ENCODE measurements at regions not wholly inside any gene's neighbourhood (a gene's known extent, or its start where the extent isn't known, plus 50 kb on each side); places are given as distances from the start of the nearest gene placed in this dataset.

- peaks cover 19% of the 10 kb centered on the region for H3K4me1 Mint-ChIP-seq
- H3K27ac ChIP-seq (ENCODE audit: low read depth in 1 of 2, low read length in 2 of 2) = no peak overlapping the region
- intact Hi-C loops (cut with micrococcal nuclease) = no loop called here
- H3K27me3 ChIP-seq (ENCODE audit: control insufficient read depth in 2 of 2, insufficient read depth in 2 of 2, low read length in 2 of 2) = no peaks in the 10 kb centered on the region
- no CpG with 5 or more reads among the region's 2 CpGs for WGBS (ENCODE audit: insufficient coverage)
- no peak overlapping the region for H3K4me2 ChIP-seq (replicated peaks; ENCODE audit: extremely low read depth, low read length, poor library complexity, severe bottlenecking)
- no peak overlapping the region for H2AFZ ChIP-seq (ENCODE audit: insufficient read depth, low read depth, low read length, poor library complexity, severe bottlenecking)
- no peaks in the 10 kb centered on the region for H3K36me3 Mint-ChIP-seq
- H3K9me3 ChIP-seq (replicated peaks in 1 of 2; ENCODE audit: control insufficient read depth in 1 of 2, insufficient read depth in 1 of 2, low read length in 2 of 2) = no peaks in the 10 kb centered on the region
- H3K36me3 ChIP-seq (replicated peaks in 1 of 2; ENCODE audit: control insufficient read depth in 1 of 2, insufficient read depth in 2 of 2, low read length in 2 of 2) = no peaks in the 10 kb centered on the region
- H4K20me1 ChIP-seq (ENCODE audit: insufficient read depth, low read length) = no peaks in the 10 kb centered on the region
- no peak overlapping the region for H3K27ac Mint-ChIP-seq
- no peak for DNase-seq
- H3K27me3 Mint-ChIP-seq (ENCODE audit: low read depth in 3 of 3) = peaks cover 1 to 2% (median 2%) of the 10 kb centered on the region in 3 donors
- TF ChIP-seq, protein P1, sequence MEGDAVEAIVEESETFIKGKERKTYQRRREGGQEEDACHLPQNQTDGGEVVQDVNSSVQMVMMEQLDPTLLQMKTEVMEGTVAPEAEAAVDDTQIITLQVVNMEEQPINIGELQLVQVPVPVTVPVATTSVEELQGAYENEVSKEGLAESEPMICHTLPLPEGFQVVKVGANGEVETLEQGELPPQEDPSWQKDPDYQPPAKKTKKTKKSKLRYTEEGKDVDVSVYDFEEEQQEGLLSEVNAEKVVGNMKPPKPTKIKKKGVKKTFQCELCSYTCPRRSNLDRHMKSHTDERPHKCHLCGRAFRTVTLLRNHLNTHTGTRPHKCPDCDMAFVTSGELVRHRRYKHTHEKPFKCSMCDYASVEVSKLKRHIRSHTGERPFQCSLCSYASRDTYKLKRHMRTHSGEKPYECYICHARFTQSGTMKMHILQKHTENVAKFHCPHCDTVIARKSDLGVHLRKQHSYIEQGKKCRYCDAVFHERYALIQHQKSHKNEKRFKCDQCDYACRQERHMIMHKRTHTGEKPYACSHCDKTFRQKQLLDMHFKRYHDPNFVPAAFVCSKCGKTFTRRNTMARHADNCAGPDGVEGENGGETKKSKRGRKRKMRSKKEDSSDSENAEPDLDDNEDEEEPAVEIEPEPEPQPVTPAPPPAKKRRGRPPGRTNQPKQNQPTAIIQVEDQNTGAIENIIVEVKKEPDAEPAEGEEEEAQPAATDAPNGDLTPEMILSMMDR (IDR thresholded peaks at IDR 0.05) = no peak
- H3K79me2 ChIP-seq (ENCODE audit: insufficient read depth, low read length) = no peaks in the 10 kb centered on the region
- H3K9ac ChIP-seq (ENCODE audit: insufficient read depth, low read length, poor library complexity, severe bottlenecking) = no peak overlapping the region
- H3K9me3 Mint-ChIP-seq = peaks cover 0 to 12% (median 5%) of the 10 kb centered on the region in 7 donors
- peaks cover 9 to 15% of the 10 kb centered on the region in 2 donors for H3K4me1 ChIP-seq (ENCODE audit: control insufficient read depth in 1 of 2, insufficient read depth in 2 of 2, low read length in 2 of 2)
- H3K4me3 ChIP-seq (replicated peaks in 1 of 3; ENCODE audit: low read depth in 2 of 3, low read length in 3 of 3) = no peak overlapping the region
- H3K4me3 Mint-ChIP-seq = no peak overlapping the region
These were observed 80.5 kb upstream of the LNX1 start for GRCh38 chr4:53671757-53672156.

GRCh38 chr4:53659737-53660136 lies 68.5 kb upstream of the LNX1 start:
- Mint-ChIP-seq H3K4me1 (peaks cover 5% of the 10 kb centered on the region), H3K4me3 (no peak overlapping the region), H3K36me3 (no peaks in the 10 kb centered on the region), H3K27ac (no peak overlapping the region), H3K9me3 (peaks cover 0 to 3% (median 1%) of the 10 kb centered on the region in 7 donors), H3K27me3 (ENCODE audit: low read depth in 3 of 3) (peaks cover 0 to 4% (median 3%) of the 10 kb centered on the region in 3 donors)
- peaks cover 0 to 4% of the 10 kb centered on the region in 2 donors for H3K4me1 ChIP-seq (ENCODE audit: control insufficient read depth in 1 of 2, insufficient read depth in 2 of 2, low read length in 2 of 2)
- no peak overlapping the region for H3K9ac ChIP-seq (ENCODE audit: insufficient read depth, low read length, poor library complexity, severe bottlenecking)
- no peaks in the 10 kb centered on the region for H3K79me2 ChIP-seq (ENCODE audit: insufficient read depth, low read length)
- no peaks in the 10 kb centered on the region for H3K9me3 ChIP-seq (replicated peaks in 1 of 2; ENCODE audit: control insufficient read depth in 1 of 2, insufficient read depth in 1 of 2, low read length in 2 of 2)
- TF ChIP-seq, protein P1 (IDR thresholded peaks at IDR 0.05) = no peak
- no peaks in the 10 kb centered on the region for H3K27me3 ChIP-seq (ENCODE audit: control insufficient read depth in 2 of 2, insufficient read depth in 2 of 2, low read length in 2 of 2)
- no peaks in the 10 kb centered on the region for H3K36me3 ChIP-seq (replicated peaks in 1 of 2; ENCODE audit: control insufficient read depth in 1 of 2, insufficient read depth in 2 of 2, low read length in 2 of 2)
- H3K4me3 ChIP-seq (replicated peaks in 1 of 3; ENCODE audit: low read depth in 2 of 3, low read length in 3 of 3) = no peak overlapping the region
- H2AFZ ChIP-seq (ENCODE audit: insufficient read depth, low read depth, low read length, poor library complexity, severe bottlenecking) = no peak overlapping the region
- no peaks in the 10 kb centered on the region for H4K20me1 ChIP-seq (ENCODE audit: insufficient read depth, low read length)
- H3K4me2 ChIP-seq (replicated peaks; ENCODE audit: extremely low read depth, low read length, poor library complexity, severe bottlenecking) = no peak overlapping the region
- no CpG with 5 or more reads among the region's 2 CpGs for WGBS (ENCODE audit: insufficient coverage)
- no peak for DNase-seq
- H3K27ac ChIP-seq (ENCODE audit: low read depth in 1 of 2, low read length in 2 of 2) = no peak overlapping the region
- intact Hi-C loops (cut with micrococcal nuclease) = no loop called here

Data from CD14-positive monocyte (primary cell).